ENCODE measurements at regions not wholly inside any gene's neighbourhood (a gene's known extent, or its start where the extent isn't known, plus 50 kb on each side); places are given as distances from the start of the nearest gene placed in this dataset.

DNA sequence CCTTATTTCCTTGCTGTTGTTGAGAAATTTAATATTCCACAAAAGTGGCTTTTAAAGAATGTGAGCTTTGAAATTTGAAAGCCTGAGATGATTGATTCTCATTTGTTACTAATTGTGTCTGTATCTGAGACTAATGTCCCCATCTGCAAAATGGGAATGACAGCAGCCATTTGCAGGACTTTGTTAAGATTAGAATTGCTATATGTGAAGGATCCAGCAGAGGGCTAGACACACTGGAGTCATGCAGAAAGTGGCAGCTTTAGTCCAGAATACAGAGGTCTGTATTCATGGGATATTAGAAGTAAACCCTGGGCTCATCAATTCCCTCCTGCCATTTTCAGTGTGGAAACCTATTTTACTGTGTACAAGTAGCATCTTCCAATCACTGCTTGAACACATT is 296.5 kb upstream of the GYPC start:
- intact Hi-C loops (cut with micrococcal nuclease): no loop called here
- POLR2A ChIA-PET: no interaction called here
- CTCF ChIA-PET: interaction anchor here (0.8 to 1.5 kb wide), 3 partner anchors 38 to 432 kb away, joined by 3 read pairs; no protein-coding TSS in a partner anchor
- H3K27me3 Mint-ChIP-seq: peaks cover 4% of the 10 kb centered on the region
- H3K9me3 Mint-ChIP-seq: no peaks in the 10 kb centered on the region
- TF ChIP-seq, protein P1, sequence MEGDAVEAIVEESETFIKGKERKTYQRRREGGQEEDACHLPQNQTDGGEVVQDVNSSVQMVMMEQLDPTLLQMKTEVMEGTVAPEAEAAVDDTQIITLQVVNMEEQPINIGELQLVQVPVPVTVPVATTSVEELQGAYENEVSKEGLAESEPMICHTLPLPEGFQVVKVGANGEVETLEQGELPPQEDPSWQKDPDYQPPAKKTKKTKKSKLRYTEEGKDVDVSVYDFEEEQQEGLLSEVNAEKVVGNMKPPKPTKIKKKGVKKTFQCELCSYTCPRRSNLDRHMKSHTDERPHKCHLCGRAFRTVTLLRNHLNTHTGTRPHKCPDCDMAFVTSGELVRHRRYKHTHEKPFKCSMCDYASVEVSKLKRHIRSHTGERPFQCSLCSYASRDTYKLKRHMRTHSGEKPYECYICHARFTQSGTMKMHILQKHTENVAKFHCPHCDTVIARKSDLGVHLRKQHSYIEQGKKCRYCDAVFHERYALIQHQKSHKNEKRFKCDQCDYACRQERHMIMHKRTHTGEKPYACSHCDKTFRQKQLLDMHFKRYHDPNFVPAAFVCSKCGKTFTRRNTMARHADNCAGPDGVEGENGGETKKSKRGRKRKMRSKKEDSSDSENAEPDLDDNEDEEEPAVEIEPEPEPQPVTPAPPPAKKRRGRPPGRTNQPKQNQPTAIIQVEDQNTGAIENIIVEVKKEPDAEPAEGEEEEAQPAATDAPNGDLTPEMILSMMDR (IDR thresholded peaks at IDR 0.05): peak; percentile 54
- no peaks in the 10 kb centered on the region for H3K36me3 Mint-ChIP-seq (ENCODE audit: low read depth)
- peak; percentile 5 for DNase-seq
- ATAC-seq: no peak
- no peaks in the 10 kb centered on the region for H3K4me1 Mint-ChIP-seq (ENCODE audit: low read depth)
- H3K4me3 Mint-ChIP-seq: no peak overlapping the region
- no peak overlapping the region for H3K27ac Mint-ChIP-seq

DNA sequence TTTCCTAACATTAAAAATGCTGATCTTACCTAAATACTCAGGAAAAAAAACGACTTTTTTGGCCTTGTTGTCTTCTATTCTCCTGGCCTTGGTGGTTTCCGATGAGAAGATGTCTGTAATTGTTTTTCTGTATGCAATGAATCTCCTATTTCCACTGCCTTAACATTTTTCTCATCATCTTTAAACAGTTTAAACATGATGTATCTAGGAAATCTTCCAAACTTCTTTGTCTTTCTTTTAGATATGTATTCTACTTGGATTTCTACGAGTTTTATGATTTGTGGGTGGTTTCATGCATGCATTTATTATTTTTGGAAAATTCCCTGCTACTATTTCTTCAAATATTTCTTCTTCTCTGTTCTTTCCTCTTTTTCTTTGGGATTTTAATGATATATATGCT is 288.6 kb upstream of the GYPC start:
- Mint-ChIP-seq H3K36me3 (ENCODE audit: low read depth) (no peaks in the 10 kb centered on the region), H3K4me3 (no peak overlapping the region), H3K4me1 (ENCODE audit: low read depth) (no peaks in the 10 kb centered on the region), H3K9me3 (no peaks in the 10 kb centered on the region), H3K27ac (no peak overlapping the region), H3K27me3 (peaks cover 3% of the 10 kb centered on the region)
- TF ChIP-seq, protein P1 (IDR thresholded peaks at IDR 0.05): no peak
- ChIA-PET CTCF (no interaction called here), POLR2A (no interaction called here)
- DNase-seq (no peak), ATAC-seq (no peak)
- intact Hi-C loops (cut with micrococcal nuclease): no loop called here

DNA sequence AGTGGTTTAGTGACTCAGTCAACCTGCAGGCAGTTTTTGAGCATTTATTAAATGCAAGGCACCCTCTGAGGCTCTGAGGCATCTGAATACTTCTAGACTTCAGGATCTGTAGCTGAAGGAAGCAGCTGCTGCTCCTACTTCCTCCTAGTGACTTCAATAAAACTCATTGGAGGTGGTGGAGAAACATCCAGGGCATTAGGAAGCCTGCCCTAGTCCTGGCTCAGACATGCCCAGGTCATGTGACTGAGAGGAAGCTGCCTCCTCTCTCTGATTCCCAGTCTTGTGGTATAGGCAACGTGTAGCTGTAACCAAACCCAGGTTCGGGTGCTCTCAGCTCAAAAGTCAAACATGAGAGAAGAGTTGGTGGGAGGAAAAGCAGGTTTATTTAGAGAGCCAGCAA is 287.2 kb upstream of the GYPC start:
- CTCF ChIA-PET: interaction anchor here (1.0 kb wide), 1 partner anchor 603 kb away, joined by 3 read pairs; no protein-coding TSS in a partner anchor
- POLR2A ChIA-PET: no interaction called here
- ATAC-seq (no peak), DNase-seq (no peak)
- no peak overlapping the region for H3K4me3 Mint-ChIP-seq
- TF ChIP-seq, protein P1 (IDR thresholded peaks at IDR 0.05): no peak
- no peaks in the 10 kb centered on the region for H3K4me1 Mint-ChIP-seq (ENCODE audit: low read depth)
- no peaks in the 10 kb centered on the region for H3K9me3 Mint-ChIP-seq
- intact Hi-C loops (cut with micrococcal nuclease): no loop called here
- no peak overlapping the region for H3K27ac Mint-ChIP-seq
- no peaks in the 10 kb centered on the region for H3K36me3 Mint-ChIP-seq (ENCODE audit: low read depth)
- H3K27me3 Mint-ChIP-seq: peaks cover 3% of the 10 kb centered on the region

DNA sequence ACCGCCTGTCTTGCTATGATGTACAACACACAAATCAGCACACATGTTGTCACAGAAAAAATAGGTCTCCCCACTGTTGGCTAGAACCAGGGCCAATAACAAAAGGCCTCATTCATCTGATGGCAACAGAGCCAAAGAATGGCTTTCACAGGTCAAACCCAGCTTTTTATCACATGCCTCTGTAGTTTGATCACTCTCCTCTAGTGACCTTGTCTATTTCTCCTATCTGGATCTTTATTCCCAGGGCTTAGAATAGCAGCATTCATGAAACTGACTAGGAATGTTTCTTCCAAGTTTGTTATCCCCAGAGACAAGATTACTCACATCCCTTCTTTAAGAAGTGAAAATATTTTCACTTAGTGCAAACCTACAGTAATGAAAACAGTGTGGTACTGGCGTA is 285.8 kb upstream of the GYPC start:
- TF ChIP-seq, protein P1 (IDR thresholded peaks at IDR 0.05): no peak
- DNase-seq (no peak), ATAC-seq (no peak)
- no peak overlapping the region for H3K4me3 Mint-ChIP-seq
- CTCF ChIA-PET: no interaction called here
- no peaks in the 10 kb centered on the region for H3K27me3 Mint-ChIP-seq
- no peak overlapping the region for H3K27ac Mint-ChIP-seq
- H3K9me3 Mint-ChIP-seq: no peaks in the 10 kb centered on the region
- intact Hi-C loops (cut with micrococcal nuclease): no loop called here
- no peaks in the 10 kb centered on the region for H3K4me1 Mint-ChIP-seq (ENCODE audit: low read depth)
- H3K36me3 Mint-ChIP-seq (ENCODE audit: low read depth): no peaks in the 10 kb centered on the region
- POLR2A ChIA-PET: no interaction called here

DNA sequence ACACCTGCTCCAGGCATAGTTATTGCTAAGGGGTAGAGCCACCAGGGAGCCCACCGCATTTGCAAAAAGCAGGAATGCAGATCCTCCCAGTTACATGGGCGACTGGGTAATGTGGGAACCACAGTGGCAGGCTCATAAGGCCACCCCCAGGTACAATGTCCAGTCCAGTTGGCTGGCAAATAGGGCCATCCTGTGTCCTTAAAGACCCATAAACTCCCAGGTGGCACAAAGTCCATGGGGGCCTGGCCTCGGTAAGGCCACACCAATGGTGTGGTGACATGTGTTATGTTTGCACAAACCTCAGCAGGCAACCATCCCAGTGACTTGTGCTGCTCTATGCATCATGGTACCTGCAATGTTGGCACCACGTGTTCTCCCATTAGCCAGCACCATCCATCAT is 283.6 kb upstream of the GYPC start:
- POLR2A ChIA-PET: no interaction called here
- no peak for DNase-seq
- Mint-ChIP-seq H3K27ac (no peak overlapping the region), H3K36me3 (ENCODE audit: low read depth) (no peaks in the 10 kb centered on the region), H3K9me3 (no peaks in the 10 kb centered on the region), H3K4me3 (no peak overlapping the region), H3K4me1 (ENCODE audit: low read depth) (no peaks in the 10 kb centered on the region), H3K27me3 (no peaks in the 10 kb centered on the region)
- TF ChIP-seq, protein P1 (IDR thresholded peaks at IDR 0.05): no peak
- intact Hi-C loops (cut with micrococcal nuclease): no loop called here
- ATAC-seq: no peak
- CTCF ChIA-PET: no interaction called here

Data from activated CD8-positive, alpha-beta T cell treated with anti-CD3 and anti-CD28 coated beads for 36 hours (primary cell).